MM.1S (cell line): ENCODE measurements at regions not wholly inside any gene's neighbourhood (a gene's known extent, or its start where the extent isn't known, plus 50 kb on each side); places are given as distances from the start of the nearest gene placed in this dataset.
A peak's percentile ranks its signal among the peaks of the same experiment; 100 is the strongest.

Experiments
- DNase-seq: peaks from one replicate; pipeline ENCODE4 v3.0.0-alpha.2; 2015
- H2AFZ ChIP-seq: fragments of 300-600 bp; sonication (generic); 2 replicates; pipeline ENCODE4 v1.6.0; 2016; ENCODE audit warnings: antibody characterized with exemption, low read length
- H3F3A ChIP-seq: fragments of 300-600 bp; sonication (generic); 2 replicates; pipeline ENCODE4 v1.6.1; 2016; ENCODE audit warnings: mild to moderate bottlenecking, antibody characterized with exemption, low read length, moderate library complexity, mixed read lengths; ENCODE audit not compliant: insufficient read depth
- H3K27ac ChIP-seq: fragments of 300-600 bp; sonication (generic); 2 replicates; pipeline ENCODE4 v1.5.1; 2016; ENCODE audit warnings: mild to moderate bottlenecking, low read length
- H3K27me3 ChIP-seq: fragments of 300-600 bp; sonication (generic); replicated peaks from 2 replicates; pipeline ENCODE4 v1.6.0; 2016; ENCODE audit warnings: low read length; ENCODE audit not compliant: insufficient read depth
- H3K36me3 ChIP-seq: fragments of 300-600 bp; sonication (generic); replicated peaks from 2 replicates; pipeline ENCODE4 v1.6.1; 2016; ENCODE audit warnings: mild to moderate bottlenecking, low read length, mixed read lengths; ENCODE audit not compliant: insufficient read depth
- H3K4me1 ChIP-seq: fragments of 300-600 bp; sonication (generic); 2 replicates; pipeline ENCODE4 v1.6.1; 2016; ENCODE audit warnings: low read length, mixed read lengths
- H3K4me2 ChIP-seq: fragments of 300-600 bp; sonication (generic); 2 replicates; pipeline ENCODE4 v1.6.0; 2016; ENCODE audit warnings: low read depth, low read length
- H3K4me3 ChIP-seq: fragments of 300-600 bp; sonication (generic); 2 replicates; pipeline ENCODE4 v1.5.1; 2016; ENCODE audit warnings: low read length, mixed read lengths
- H3K79me2 ChIP-seq: fragments of 300-600 bp; sonication (generic); 2 replicates; pipeline ENCODE4 v1.6.1; 2016; ENCODE audit warnings: mixed run types, low read length, mixed read lengths
- H3K9ac ChIP-seq: fragments of 300-600 bp; sonication (generic); 2 replicates; pipeline ENCODE4 v1.6.1; 2016; ENCODE audit warnings: low read length, mixed read lengths
- H3K9me2 ChIP-seq: fragments of 300-600 bp; sonication (generic); replicated peaks from 2 replicates; pipeline ENCODE4 v1.6.1; 2016; ENCODE audit warnings: mild to moderate bottlenecking, low read length, mixed read lengths; ENCODE audit not compliant: insufficient read depth
- H3K9me3 ChIP-seq: fragments of 300-600 bp; sonication (generic); replicated peaks from 2 replicates; pipeline ENCODE4 v1.6.1; 2016; ENCODE audit warnings: mild to moderate bottlenecking, low read length, mixed read lengths; ENCODE audit not compliant: insufficient read depth
- H4K20me1 ChIP-seq: fragments of 300-600 bp; sonication (generic); 2 replicates; pipeline ENCODE4 v1.6.1; 2016; ENCODE audit warnings: mild to moderate bottlenecking, low read length, moderate library complexity, mixed read lengths; ENCODE audit not compliant: insufficient read depth
- EZH2 ChIP-seq: fragments of 300-600 bp; sonication (generic); optimal IDR thresholded peaks from 2 replicates; pipeline ENCODE3; 2017; ENCODE audit warnings: low read depth, mild to moderate bottlenecking, antibody characterized with exemption, low read length, mixed read lengths
- EZH2phosphoT487 ChIP-seq: fragments of 300-600 bp; sonication (generic); IDR thresholded peaks from 2 replicates; pipeline ENCODE4 v1.6.1; 2018; ENCODE audit warnings: antibody characterized with exemption, low read length
- TF ChIP-seq, protein P1 (sequence below): fragments of 300-600 bp; sonication (generic); IDR thresholded peaks from 2 replicates; pipeline ENCODE4 v1.5.1; 2016; ENCODE audit warnings: antibody characterized with exemption, low read length, mixed read lengths

DNA sequence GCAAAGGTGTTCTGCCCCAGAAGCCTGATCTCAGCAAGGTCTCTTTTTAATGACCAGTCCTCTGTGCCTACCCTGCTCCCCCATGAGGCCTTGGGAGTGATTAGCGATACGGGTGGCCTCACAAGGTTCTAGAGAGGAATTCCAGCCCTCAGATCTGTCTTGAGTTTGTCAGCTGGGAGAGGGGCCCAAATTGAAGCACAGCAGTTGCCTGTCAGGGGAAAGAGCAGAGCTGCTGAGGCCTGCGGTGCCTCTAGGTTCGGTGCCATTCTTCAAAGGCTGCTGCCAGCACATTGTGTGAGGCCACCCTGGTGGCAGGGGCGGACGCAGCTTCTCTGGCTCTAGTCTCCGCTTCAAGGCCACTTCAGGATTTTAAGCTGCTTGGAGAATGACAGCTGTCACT lies 85.7 kb upstream of the GRIA1 start:
- Histone ChIP-seq H3K9ac (no peak overlapping the region), H3K36me3 (no peaks in the 10 kb centered on the region), H2AFZ (no peak overlapping the region), H3K79me2 (no peaks in the 10 kb centered on the region), H3K27ac (no peak overlapping the region), H3K9me2 (no peaks in the 10 kb centered on the region), H3F3A (no peaks in the 10 kb centered on the region), H3K4me3 (no peak overlapping the region), H3K4me2 (no peak overlapping the region), H4K20me1 (no peaks in the 10 kb centered on the region), H3K4me1 (no peaks in the 10 kb centered on the region), H3K27me3 (no peaks in the 10 kb centered on the region), H3K9me3 (no peaks in the 10 kb centered on the region)
- no peak for DNase-seq
- no peak for TF ChIP-seq EZH2phosphoT487
- TF ChIP-seq EZH2: no peak
- TF ChIP-seq, protein P1, sequence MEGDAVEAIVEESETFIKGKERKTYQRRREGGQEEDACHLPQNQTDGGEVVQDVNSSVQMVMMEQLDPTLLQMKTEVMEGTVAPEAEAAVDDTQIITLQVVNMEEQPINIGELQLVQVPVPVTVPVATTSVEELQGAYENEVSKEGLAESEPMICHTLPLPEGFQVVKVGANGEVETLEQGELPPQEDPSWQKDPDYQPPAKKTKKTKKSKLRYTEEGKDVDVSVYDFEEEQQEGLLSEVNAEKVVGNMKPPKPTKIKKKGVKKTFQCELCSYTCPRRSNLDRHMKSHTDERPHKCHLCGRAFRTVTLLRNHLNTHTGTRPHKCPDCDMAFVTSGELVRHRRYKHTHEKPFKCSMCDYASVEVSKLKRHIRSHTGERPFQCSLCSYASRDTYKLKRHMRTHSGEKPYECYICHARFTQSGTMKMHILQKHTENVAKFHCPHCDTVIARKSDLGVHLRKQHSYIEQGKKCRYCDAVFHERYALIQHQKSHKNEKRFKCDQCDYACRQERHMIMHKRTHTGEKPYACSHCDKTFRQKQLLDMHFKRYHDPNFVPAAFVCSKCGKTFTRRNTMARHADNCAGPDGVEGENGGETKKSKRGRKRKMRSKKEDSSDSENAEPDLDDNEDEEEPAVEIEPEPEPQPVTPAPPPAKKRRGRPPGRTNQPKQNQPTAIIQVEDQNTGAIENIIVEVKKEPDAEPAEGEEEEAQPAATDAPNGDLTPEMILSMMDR: no peak

DNA sequence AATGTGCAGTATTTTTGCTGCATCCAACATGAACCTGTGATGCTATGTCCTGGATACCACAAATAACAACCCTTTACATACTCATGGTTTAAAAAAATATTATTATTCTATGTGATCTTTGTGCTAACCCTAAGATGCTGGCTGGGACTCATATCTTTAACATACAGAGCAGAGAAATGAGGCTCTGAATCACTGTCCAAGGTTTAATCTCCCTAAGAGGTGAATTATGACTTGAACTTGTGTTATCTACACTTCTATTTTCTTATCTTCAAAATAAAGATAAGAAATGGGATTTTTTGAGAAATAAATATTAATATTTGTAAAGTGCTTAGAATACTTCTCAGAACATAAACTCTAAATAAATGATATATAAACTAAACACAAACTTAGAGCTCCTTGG lies 68.8 kb upstream of the GRIA1 start:
- no peaks in the 10 kb centered on the region for H3F3A ChIP-seq
- H3K4me1 ChIP-seq: no peaks in the 10 kb centered on the region
- H3K9ac ChIP-seq: no peak overlapping the region
- H2AFZ ChIP-seq: no peak overlapping the region
- no peak overlapping the region for H3K4me2 ChIP-seq
- TF ChIP-seq, protein P1: no peak
- TF ChIP-seq EZH2phosphoT487 (no peak), EZH2 (no peak)
- no peak for DNase-seq
- H3K9me3 ChIP-seq: no peaks in the 10 kb centered on the region
- no peaks in the 10 kb centered on the region for H3K27me3 ChIP-seq
- no peaks in the 10 kb centered on the region for H3K36me3 ChIP-seq
- no peaks in the 10 kb centered on the region for H3K9me2 ChIP-seq
- H3K79me2 ChIP-seq: no peaks in the 10 kb centered on the region
- no peak overlapping the region for H3K27ac ChIP-seq
- no peaks in the 10 kb centered on the region for H4K20me1 ChIP-seq
- H3K4me3 ChIP-seq: no peak overlapping the region

DNA sequence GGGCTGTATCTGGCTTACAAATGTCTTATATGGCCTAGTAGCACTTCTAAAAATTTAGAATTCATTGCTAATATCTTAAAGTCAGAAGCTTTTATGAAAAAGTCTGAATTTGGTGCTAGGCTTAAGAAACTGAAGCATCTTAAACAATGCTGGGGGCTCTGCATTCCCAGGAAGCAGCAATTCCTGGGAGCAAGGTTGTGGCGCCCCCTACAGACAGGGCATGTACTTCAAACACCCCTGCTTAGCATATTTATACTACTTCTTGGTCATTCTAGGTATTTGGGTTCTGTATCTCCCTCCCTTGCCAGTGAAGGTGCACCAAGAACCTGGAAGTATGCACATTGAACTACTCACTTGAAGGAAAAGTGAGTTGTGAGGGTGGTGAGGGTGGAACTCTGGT lies 64.6 kb upstream of the GRIA1 start:
- Histone ChIP-seq H3K4me3 (no peak overlapping the region), H3K27me3 (no peaks in the 10 kb centered on the region), H3K9me2 (no peaks in the 10 kb centered on the region), H4K20me1 (no peaks in the 10 kb centered on the region), H3F3A (no peaks in the 10 kb centered on the region), H3K9ac (no peak overlapping the region), H3K4me1 (no peaks in the 10 kb centered on the region), H3K27ac (no peak overlapping the region), H3K4me2 (no peak overlapping the region), H3K36me3 (no peaks in the 10 kb centered on the region), H2AFZ (no peak overlapping the region), H3K9me3 (no peaks in the 10 kb centered on the region), H3K79me2 (no peaks in the 10 kb centered on the region)
- no peak for TF ChIP-seq EZH2
- TF ChIP-seq, protein P1: peak; percentile 27
- DNase-seq: no peak
